Fibroblast of villous mesenchyme (primary cell): ENCODE measurements at regions not wholly inside any gene's neighbourhood (a gene's known extent, or its start where the extent isn't known, plus 50 kb on each side); places are given as distances from the start of the nearest gene placed in this dataset.

Experiments used
- DNase-seq: peaks from one replicate; pipeline ENCODE4 v3.0.0-alpha.2; 2010; ENCODE audit warnings: low read depth
- H3K4me3 ChIP-seq: 2 replicates; pipeline ENCODE4 v1.5.1; 2011; ENCODE audit warnings: low read depth, mild to moderate bottlenecking, low read length
- CTCF ChIP-seq: IDR thresholded peaks from 2 replicates; pipeline ENCODE4 v1.5.1; 2012; ENCODE audit warnings: low read depth, mild to moderate bottlenecking, low read length; ENCODE audit not compliant: insufficient read depth

- no peak for DNase-seq
- H3K4me3 ChIP-seq = no peak overlapping the region
- no peak for TF ChIP-seq CTCF
These were observed 147.2 kb downstream of the ANKRD50 start for GRCh38 chr4:124565371-124565770.

GRCh38 chr4:124566030-124566429, 146.5 kb downstream of the ANKRD50 start:
- no peak for DNase-seq
- no peak overlapping the region for H3K4me3 ChIP-seq
- TF ChIP-seq CTCF = no peak

- no peak overlapping the region for H3K4me3 ChIP-seq
- no peak for TF ChIP-seq CTCF
- DNase-seq = no peak
These were observed 139.5 kb downstream of the ANKRD50 start for GRCh38 chr4:124573056-124573455.

GRCh38 chr4:124579896-124580295, 132.6 kb downstream of the ANKRD50 start:
- DNase-seq = no peak
- H3K4me3 ChIP-seq = no peak overlapping the region
- no peak for TF ChIP-seq CTCF

GRCh38 chr4:124583797-124584196, 128.7 kb downstream of the ANKRD50 start:
- no peak for DNase-seq
- no peak for TF ChIP-seq CTCF
- no peak overlapping the region for H3K4me3 ChIP-seq

GRCh38 chr4:124589786-124590185, 122.7 kb downstream of the ANKRD50 start:
- no peak for TF ChIP-seq CTCF
- no peak for DNase-seq
- no peak overlapping the region for H3K4me3 ChIP-seq

GRCh38 chr4:124590480-124590879, 122.1 kb downstream of the ANKRD50 start:
- no peak overlapping the region for H3K4me3 ChIP-seq
- no peak for DNase-seq
- no peak for TF ChIP-seq CTCF
